ENCODE measurements at regions not wholly inside any gene's neighbourhood (a gene's known extent, or its start where the extent isn't known, plus 50 kb on each side); places are given as distances from the start of the nearest gene placed in this dataset.

- TF ChIP-seq LARP7 (IDR thresholded peaks at IDR 0.05), result no peak
- TF ChIP-seq, protein P1, sequence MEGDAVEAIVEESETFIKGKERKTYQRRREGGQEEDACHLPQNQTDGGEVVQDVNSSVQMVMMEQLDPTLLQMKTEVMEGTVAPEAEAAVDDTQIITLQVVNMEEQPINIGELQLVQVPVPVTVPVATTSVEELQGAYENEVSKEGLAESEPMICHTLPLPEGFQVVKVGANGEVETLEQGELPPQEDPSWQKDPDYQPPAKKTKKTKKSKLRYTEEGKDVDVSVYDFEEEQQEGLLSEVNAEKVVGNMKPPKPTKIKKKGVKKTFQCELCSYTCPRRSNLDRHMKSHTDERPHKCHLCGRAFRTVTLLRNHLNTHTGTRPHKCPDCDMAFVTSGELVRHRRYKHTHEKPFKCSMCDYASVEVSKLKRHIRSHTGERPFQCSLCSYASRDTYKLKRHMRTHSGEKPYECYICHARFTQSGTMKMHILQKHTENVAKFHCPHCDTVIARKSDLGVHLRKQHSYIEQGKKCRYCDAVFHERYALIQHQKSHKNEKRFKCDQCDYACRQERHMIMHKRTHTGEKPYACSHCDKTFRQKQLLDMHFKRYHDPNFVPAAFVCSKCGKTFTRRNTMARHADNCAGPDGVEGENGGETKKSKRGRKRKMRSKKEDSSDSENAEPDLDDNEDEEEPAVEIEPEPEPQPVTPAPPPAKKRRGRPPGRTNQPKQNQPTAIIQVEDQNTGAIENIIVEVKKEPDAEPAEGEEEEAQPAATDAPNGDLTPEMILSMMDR (IDR thresholded peaks at IDR 0.05 in 2 of 3, conservative IDR thresholded peaks at IDR 0.05 in 1 of 3; ENCODE audit: control insufficient read depth in 2 of 3, extremely low read depth in 1 of 3, insufficient read depth in 1 of 3, low read depth in 3 of 3, low read length in 3 of 3), result no peak
- no peak for TF ChIP-seq TAF1 (IDR thresholded peaks at IDR 0.05; ENCODE audit: borderline replicate concordance, low read depth, low read length)
- no peak for TF ChIP-seq BHLHE40 (IDR thresholded peaks at IDR 0.05; ENCODE audit: borderline replicate concordance in 1 of 2, low read depth in 2 of 2, low read length in 1 of 2)
- TF ChIP-seq POLR2A (IDR thresholded peaks at IDR 0.05; ENCODE audit: low read depth, low read length), result no peak
- TF ChIP-seq, protein P2, sequence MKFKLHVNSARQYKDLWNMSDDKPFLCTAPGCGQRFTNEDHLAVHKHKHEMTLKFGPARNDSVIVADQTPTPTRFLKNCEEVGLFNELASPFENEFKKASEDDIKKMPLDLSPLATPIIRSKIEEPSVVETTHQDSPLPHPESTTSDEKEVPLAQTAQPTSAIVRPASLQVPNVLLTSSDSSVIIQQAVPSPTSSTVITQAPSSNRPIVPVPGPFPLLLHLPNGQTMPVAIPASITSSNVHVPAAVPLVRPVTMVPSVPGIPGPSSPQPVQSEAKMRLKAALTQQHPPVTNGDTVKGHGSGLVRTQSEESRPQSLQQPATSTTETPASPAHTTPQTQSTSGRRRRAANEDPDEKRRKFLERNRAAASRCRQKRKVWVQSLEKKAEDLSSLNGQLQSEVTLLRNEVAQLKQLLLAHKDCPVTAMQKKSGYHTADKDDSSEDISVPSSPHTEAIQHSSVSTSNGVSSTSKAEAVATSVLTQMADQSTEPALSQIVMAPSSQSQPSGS (IDR thresholded peaks at IDR 0.05; ENCODE audit: low read length), result no peak
- no peak for TF ChIP-seq SIX5 (IDR thresholded peaks at IDR 0.05; ENCODE audit: low read depth, low read length, severe bottlenecking)
- TF ChIP-seq MTA3 (IDR thresholded peaks at IDR 0.05; ENCODE audit: borderline replicate concordance, low read length), result no peak
- TF ChIP-seq SREBF2 (IDR thresholded peaks at IDR 0.05; ENCODE audit: low read length), result no peak
- no peak for TF ChIP-seq GABPA (IDR thresholded peaks at IDR 0.05; ENCODE audit: low read depth)
- no peak for TF ChIP-seq SP1 (IDR thresholded peaks at IDR 0.05; ENCODE audit: low read depth, low read length)
- TF ChIP-seq EZH2 (IDR thresholded peaks at IDR 0.05; ENCODE audit: borderline replicate concordance, control insufficient read depth, low read depth, low read length), result no peak
- no peak for TF ChIP-seq RAD51 (IDR thresholded peaks at IDR 0.05)
These were observed 810.3 kb upstream of the CDH8 start for GRCh38 chr16:62846399-62847057.
